Thoracic aorta (tissue), 2 donors: ENCODE measurements at regions not wholly inside any gene's neighbourhood (a gene's known extent, or its start where the extent isn't known, plus 50 kb on each side); places are given as distances from the start of the nearest gene placed in this dataset.
A peak's percentile ranks its signal among the peaks of the same experiment; 100 is the strongest.

Experiments
- ATAC-seq: fragments of 150-250 bp; one replicate; pipeline ENCODE4 v1.8.0; 2017; ENCODE audit warnings: low read depth; ENCODE audit not compliant: insufficient number of reproducible peaks, low FRiP score
- DNase-seq: peaks from one replicate; pipeline ENCODE4 v3.0.0-alpha.2; 2020; ENCODE audit warnings: low spot score
- H3K27ac ChIP-seq, 2 donors: fragments of 200-600 bp; sonication (generic); 1 replicate in 1 of 2; 2 replicates in 1 of 2; pipeline ENCODE4 v1.5.1; 2016; ENCODE audit warnings: mild to moderate bottlenecking in 2 of 2, moderate library complexity in 2 of 2
- H3K27me3 ChIP-seq: fragments of 200-600 bp; sonication (generic); replicated peaks from 2 replicates; pipeline ENCODE4 v1.6.0; 2016; ENCODE audit warnings: mild to moderate bottlenecking; ENCODE audit not compliant: insufficient read depth
- H3K36me3 ChIP-seq: fragments of 200-600 bp; sonication (generic); one replicate; pipeline ENCODE4 v1.5.1; 2016
- H3K4me1 ChIP-seq, 2 donors: fragments of 200-600 bp; sonication (generic); 1 replicate in 1 of 2; 2 replicates in 1 of 2; pipeline versions ENCODE4 v1.5.1 to v1.6.0; 2016; ENCODE audit warnings: low read depth in 2 of 2, mild to moderate bottlenecking in 1 of 2; ENCODE audit not compliant: control insufficient read depth in 1 of 2
- H3K4me3 ChIP-seq: fragments of 200-600 bp; sonication (generic); 2 replicates; pipeline ENCODE4 v1.5.1; 2016; ENCODE audit warnings: mild to moderate bottlenecking
- H3K9me3 ChIP-seq: fragments of 200-600 bp; sonication (generic); 2 replicates; pipeline ENCODE4 v1.5.1; 2016
- CTCF ChIP-seq: fragments of 200-600 bp; sonication (generic); IDR thresholded peaks from one replicate; pipeline ENCODE4 v1.5.1; 2019; ENCODE audit warnings: antibody characterized with exemption

GRCh38 chr13:34201050-34201913, 383.3 kb downstream of the RFC3 start:
- no peak overlapping the region for H3K4me3 ChIP-seq
- H3K27ac ChIP-seq = no peak overlapping the region
- no peak for DNase-seq
- no peaks in the 10 kb centered on the region for H3K36me3 ChIP-seq
- TF ChIP-seq CTCF = no peak
- no peaks in the 10 kb centered on the region for H3K4me1 ChIP-seq
- ATAC-seq = no peak
- H3K27me3 ChIP-seq = no peaks in the 10 kb centered on the region
- no peaks in the 10 kb centered on the region for H3K9me3 ChIP-seq

GRCh38 chr13:34207334-34207733, 389.4 kb downstream of the RFC3 start:
- no peak for DNase-seq
- Histone ChIP-seq H3K36me3 (no peaks in the 10 kb centered on the region), H3K4me3 (no peak overlapping the region), H3K27ac (peak overlapping the region in 1 of 2 donors; percentile 34), H3K27me3 (no peaks in the 10 kb centered on the region), H3K9me3 (no peaks in the 10 kb centered on the region), H3K4me1 (peaks cover 7 to 13% of the 10 kb centered on the region in 2 donors)
- no peak for ATAC-seq
- TF ChIP-seq CTCF = no peak

- Histone ChIP-seq H3K4me1 (peaks cover 7 to 13% of the 10 kb centered on the region in 2 donors), H3K27ac (no peak overlapping the region), H3K9me3 (no peaks in the 10 kb centered on the region), H3K4me3 (no peak overlapping the region), H3K27me3 (no peaks in the 10 kb centered on the region), H3K36me3 (no peaks in the 10 kb centered on the region)
- DNase-seq = no peak
- ATAC-seq = no peak
- TF ChIP-seq CTCF = no peak
These were observed 389.9 kb downstream of the RFC3 start for GRCh38 chr13:34207872-34208271.

- no peak overlapping the region for H3K27ac ChIP-seq
These were observed 390.4 kb downstream of the RFC3 start for GRCh38 chr13:34208336-34208735.

GRCh38 chr13:34210341-34210740, 392.4 kb downstream of the RFC3 start:
- H3K27me3 ChIP-seq = no peaks in the 10 kb centered on the region
- DNase-seq = no peak
- no peak overlapping the region for H3K4me3 ChIP-seq
- no peak for ATAC-seq
- peaks cover 7 to 13% of the 10 kb centered on the region in 2 donors for H3K4me1 ChIP-seq
- H3K9me3 ChIP-seq = no peaks in the 10 kb centered on the region
- no peak for TF ChIP-seq CTCF
- no peaks in the 10 kb centered on the region for H3K36me3 ChIP-seq
- no peak overlapping the region for H3K27ac ChIP-seq

More at GRCh38 chr13:34208336-34208735, 390.4 kb downstream of the RFC3 start:
- Histone ChIP-seq H3K9me3 (no peaks in the 10 kb centered on the region), H3K36me3 (no peaks in the 10 kb centered on the region), H3K27me3 (no peaks in the 10 kb centered on the region), H3K4me3 (no peak overlapping the region), H3K4me1 (peaks cover 7 to 13% of the 10 kb centered on the region in 2 donors)
- ATAC-seq (no peak), DNase-seq (no peak)
- TF ChIP-seq CTCF = no peak
